GM13977 (cell line): ENCODE measurements at regions not wholly inside any gene's neighbourhood (a gene's known extent, or its start where the extent isn't known, plus 50 kb on each side); places are given as distances from the start of the nearest gene placed in this dataset.

ENCODE experiments used
- DNase-seq: peaks from one replicate; pipeline ENCODE4 v3.0.0; 2012; ENCODE audit warnings: low spot score
- in situ Hi-C: fragments of 300-500 bp; cut with MboI; formaldehyde crosslinking; loops from one replicate; pipeline ENCODE4 v1.12.0; 2022; ENCODE audit warnings: low sequenced_read_pairs, low pct_unique_long_range_greater_than_20kb, mixed read lengths, inconsistent platforms; ENCODE audit not compliant: unreplicated experiment
- TF ChIP-seq, protein P1 (sequence below): IDR thresholded peaks from 2 replicates; pipeline ENCODE4 v1.5.1; 2012; ENCODE audit warnings: mild to moderate bottlenecking, control low read depth; ENCODE audit not compliant: insufficient read depth; ENCODE audit errors: extremely low read depth, missing control alignments

DNA sequence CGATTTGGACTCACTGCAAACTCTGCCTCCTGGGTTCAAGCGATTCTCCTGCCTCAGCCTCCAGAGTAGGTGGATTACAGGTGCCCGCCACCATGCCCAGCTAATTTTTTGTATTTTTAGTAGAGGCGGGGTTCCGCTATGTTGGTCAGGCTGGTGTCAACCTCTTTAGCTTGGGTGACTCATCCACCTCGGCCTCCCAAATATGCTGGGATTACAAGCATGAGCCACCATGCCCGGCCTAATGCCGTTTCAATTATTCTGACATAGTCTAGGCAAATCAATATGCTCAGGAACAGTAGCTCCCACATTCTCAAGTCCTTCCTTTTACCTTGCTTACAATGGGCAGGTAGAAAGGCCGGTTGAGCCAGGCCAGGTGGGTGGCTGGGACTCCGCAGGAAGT lies 82.0 kb upstream of the EEA1 start:
- DNase-seq = no peak
- in situ Hi-C loops = no loop called here
- TF ChIP-seq, protein P1, sequence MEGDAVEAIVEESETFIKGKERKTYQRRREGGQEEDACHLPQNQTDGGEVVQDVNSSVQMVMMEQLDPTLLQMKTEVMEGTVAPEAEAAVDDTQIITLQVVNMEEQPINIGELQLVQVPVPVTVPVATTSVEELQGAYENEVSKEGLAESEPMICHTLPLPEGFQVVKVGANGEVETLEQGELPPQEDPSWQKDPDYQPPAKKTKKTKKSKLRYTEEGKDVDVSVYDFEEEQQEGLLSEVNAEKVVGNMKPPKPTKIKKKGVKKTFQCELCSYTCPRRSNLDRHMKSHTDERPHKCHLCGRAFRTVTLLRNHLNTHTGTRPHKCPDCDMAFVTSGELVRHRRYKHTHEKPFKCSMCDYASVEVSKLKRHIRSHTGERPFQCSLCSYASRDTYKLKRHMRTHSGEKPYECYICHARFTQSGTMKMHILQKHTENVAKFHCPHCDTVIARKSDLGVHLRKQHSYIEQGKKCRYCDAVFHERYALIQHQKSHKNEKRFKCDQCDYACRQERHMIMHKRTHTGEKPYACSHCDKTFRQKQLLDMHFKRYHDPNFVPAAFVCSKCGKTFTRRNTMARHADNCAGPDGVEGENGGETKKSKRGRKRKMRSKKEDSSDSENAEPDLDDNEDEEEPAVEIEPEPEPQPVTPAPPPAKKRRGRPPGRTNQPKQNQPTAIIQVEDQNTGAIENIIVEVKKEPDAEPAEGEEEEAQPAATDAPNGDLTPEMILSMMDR = no peak

DNA sequence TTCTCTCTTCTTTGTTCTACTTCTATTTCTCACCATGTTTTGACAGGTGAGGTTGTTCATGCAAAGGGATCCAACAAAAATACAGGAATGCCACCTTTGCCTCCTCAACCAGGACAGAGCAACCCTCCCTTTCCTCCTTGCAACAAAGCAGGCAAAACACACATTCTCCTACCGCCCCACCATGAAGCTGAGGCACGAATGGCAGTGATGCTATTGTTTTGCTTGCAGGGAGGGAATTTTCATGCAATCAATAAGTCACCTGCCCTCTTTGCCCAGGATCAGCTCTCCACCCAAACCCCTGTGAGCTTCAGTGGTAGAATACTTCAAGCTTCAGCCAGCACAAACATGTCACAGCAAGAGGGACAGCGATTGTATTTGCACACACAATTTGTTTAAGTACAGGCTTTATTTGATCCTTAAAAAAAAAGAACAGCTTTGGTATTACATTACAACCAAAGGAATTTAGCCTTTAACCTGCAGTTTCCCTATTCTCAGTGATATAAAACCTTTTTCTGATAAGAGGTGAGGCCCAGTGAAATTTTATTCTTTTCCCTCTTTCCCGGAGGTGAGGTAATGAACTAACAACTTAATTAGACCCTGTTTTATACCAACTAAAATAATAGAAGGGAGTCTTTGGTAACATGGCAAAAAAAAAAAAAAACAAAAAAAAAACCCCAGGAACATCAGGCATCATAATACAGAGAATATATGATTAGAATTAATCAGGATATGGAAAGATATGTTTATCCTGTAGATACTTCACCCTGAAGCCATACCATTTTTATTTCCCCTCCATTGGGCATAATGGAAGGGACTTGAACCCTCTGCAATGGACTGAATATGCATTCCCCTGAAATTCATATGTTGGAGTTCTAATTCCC lies 87.0 kb upstream of the EEA1 start:
- in situ Hi-C loops = no loop called here
- DNase-seq = no peak
- TF ChIP-seq, protein P1 = no peak

DNA sequence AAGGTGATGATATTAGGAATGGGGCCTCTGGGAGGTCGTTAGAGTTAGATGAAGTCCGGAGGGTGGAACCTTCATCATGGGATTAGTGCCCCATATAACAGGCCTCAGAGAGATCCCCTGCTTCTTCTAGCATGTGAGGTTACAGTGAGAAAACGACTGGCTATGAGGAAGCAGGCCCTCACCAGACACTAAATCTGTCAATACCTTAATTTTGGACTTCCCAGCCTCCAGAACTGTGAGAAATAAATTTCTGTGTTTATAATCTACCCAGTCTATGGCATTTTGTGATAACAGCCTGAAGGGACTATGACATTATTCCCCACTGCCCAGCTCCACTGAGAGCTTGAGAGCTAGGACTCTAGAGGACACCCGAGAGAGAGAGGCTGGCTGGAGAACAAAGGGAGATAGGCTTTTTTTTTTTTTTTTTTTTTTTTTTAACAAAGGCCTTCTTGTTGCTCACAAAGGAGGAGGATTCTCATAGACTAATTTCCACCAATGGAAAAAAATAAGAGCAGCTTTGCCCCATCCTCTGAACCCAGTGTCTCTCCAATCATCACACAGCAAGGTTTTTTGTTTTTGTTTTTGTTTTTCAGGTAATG lies 87.8 kb upstream of the EEA1 start:
- DNase-seq = no peak
- in situ Hi-C loops = no loop called here
- TF ChIP-seq, protein P1 = no peak

DNA sequence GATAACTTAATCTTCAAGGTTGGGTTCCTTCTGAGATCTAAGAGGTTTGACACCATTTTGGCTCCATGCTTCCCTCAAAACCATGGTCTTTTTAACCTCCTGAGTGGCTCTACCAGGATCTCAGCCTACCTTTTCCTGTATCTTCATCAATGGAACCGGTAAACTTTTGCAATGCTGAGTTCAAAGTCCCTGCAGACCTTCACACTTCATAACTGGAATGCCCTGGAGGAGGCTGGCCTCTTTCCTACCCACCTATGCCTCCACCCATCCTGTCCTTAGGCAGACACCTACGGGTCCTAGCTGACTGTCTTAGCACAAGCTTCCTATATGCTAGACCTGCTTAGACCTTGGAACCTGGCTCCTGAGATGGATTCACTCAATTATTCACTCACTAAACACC lies 89.5 kb upstream of the EEA1 start:
- TF ChIP-seq, protein P1 = no peak
- DNase-seq = no peak
- in situ Hi-C loops = no loop called here

DNA sequence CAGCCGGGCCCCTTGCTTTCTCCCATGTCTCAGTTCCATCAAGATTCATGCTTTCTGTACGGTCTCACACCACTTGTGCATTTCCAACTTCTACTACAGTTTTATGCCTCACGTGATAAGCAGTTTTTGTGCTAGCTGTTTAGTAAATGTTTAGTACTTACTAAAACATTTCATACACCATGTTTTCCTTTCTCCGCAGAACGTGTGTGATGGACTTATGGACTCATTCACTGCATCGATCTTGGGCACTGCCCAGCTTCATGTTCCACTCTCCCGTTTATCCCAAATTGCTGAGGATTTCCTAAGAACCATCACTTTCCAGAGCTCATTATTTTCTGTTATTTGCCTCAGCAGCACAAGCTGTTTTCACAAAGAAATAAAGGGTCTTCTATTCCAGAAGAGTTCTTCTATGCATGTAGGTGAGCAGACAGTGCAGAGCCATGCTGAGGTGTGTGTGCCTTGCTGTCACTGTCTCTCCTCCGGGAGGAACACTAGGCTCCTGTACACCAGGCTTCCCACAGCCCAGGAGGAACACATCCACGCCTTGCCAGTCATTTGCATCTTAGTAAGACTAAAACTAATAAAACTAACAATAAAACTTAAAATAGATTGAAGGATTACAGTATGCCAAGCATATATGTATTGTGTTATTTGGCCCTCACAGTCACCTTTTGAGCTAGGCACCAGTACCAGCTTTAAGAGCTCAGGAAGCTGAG lies 90.3 kb upstream of the EEA1 start:
- DNase-seq = no peak
- TF ChIP-seq, protein P1 = no peak
- in situ Hi-C loops = no loop called here

DNA sequence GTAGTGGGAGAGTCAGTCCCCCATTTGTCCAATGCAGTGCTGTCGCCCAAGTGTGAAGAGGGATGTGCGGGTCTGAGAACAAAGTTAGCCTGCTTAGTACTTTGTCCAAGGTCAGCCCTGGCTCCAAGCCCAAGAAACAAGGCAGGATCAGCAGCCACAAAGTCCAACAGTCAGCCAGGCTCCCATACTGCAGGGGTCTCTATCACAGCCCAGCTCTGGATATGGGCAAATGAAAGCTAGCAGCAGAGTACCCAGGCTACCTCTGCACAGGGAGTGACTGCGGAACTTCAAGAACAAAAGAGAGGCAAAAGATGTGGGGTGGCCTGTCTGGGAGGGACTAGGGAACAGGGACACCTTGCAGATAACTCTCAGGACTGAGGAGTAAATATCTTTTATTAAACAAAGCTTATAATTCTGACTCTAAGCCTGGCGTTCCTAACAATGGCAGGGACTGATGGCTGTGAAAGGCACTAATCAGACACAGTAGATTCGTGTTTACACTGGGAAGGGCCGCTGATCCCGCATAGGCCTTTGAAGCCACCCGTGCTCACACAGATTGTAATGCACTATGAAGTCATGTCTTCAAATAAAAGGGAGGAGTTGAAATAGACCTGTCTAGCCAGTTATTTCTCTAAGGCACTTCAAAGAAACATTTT lies 91.0 kb upstream of the EEA1 start:
- in situ Hi-C loops = no loop called here
- no peak for DNase-seq
- TF ChIP-seq, protein P1 = no peak
